GM10266 (cell line): ENCODE measurements at regions not wholly inside any gene's neighbourhood (a gene's known extent, or its start where the extent isn't known, plus 50 kb on each side); places are given as distances from the start of the nearest gene placed in this dataset.

Source experiments
- DNase-seq: peaks from one replicate; pipeline ENCODE4 v3.0.0; 2012; ENCODE audit errors: extremely low spot score
- CTCF ChIP-seq: IDR thresholded peaks from 2 replicates; pipeline ENCODE4 v1.5.1; 2012; ENCODE audit warnings: mild to moderate bottlenecking, low read depth; ENCODE audit not compliant: control insufficient read depth, insufficient read depth; ENCODE audit errors: missing control alignments

DNA sequence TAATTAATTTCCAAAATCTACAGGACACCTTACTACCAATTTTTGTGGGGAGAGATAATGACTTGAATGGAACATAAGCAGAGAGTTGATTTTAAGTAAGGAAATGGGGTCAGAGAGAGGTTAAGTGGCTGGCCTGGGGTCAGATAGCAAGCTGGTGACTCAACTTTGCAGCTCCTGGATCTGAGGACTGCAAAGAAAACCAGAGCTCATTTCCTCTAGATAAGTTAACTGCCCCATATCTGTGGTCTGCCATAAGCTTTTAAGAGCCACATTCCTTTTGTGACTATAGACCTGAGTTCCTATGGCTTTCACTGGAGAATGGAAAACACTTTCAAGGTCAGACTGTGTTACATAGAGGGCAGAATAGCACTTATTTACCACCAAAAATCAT, 201.2 kb upstream of the PRICKLE1 start:
- no peak for DNase-seq
- TF ChIP-seq CTCF = no peak

DNA sequence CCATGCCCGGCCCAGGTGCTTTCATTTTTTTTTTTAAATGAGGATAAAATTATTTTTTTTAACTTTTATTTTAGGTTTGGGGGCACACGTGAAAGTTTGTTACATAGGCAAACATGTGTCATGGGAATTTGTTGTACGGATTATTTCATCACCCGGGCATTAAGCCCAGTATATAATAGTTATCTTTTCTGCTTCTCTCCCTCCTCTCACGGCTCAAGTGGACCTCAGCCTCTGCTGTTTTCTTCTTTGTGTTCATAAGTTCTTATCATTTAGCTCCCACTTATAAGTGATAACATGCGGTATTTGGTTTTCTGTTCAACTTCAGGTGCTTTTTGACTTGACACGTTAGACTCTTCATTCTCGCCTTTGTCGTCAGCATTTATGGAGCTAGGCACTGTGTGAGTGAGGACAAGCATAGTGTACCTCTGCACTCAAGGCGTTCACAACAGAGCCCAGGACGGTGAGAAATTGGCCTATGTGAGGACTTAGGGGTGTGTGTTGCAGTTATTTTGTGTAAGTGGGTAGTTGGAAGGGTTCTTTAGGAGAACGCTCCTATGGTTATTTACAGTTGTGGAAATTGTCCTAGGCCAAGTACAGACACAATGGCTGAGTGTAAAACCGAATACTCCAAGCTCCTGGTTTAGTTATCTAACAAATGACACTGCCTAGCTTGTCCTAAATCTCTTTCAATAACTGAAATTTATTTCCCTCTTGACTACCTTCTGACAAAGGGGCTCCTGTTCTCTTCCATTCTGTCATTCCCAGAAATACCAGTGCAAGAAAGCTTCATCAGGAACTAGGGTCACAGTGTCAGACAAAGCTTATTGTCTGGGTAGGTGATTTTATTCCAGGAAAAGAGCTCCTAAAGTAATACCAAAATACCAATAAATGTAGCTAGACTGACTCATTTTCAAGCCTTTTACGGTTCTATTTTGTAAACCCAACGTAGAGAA, 200.5 kb upstream of the PRICKLE1 start:
- TF ChIP-seq CTCF = no peak
- DNase-seq = no peak

GRCh38 chr12:42786400-42787148, 197.0 kb upstream of the PRICKLE1 start:
- no peak for TF ChIP-seq CTCF
- no peak for DNase-seq

DNA sequence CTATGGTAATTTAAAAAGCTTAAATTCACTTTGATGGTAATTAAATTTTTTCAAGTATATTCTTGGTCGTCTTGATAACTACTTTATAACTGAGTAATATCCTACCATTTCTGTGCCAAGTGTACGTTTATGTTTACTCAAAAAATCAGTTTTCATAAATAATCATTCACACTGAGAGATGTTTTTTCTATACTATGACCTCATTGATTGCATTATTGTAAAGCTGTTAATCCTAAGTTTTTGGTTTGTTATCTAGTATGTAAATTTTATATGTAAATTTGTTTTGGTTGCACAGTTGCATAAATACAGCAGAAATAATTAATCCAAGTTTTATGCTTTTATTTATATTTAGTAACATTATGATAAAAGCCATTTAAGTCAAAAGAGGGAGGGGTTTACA, 196.4 kb upstream of the PRICKLE1 start:
- DNase-seq = no peak
- no peak for TF ChIP-seq CTCF

DNA sequence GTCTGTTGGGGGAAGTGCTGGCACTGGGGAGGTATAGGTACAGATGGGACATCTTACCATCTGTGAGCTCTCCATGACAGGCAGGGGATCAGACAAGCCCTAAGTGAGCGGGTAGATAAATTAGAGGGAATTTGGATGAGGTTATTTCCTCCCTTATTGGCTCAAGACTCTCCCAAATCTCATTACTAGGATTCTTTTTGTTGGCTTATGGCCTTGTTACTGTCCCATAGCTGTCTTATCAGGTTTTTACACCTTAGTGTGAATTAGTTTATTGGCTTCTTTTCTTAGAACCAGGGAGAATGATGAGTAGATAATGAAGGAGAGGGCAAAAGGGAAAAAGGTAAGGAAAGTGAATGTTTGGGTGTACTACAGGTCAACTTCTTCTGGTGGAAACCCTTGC, 191.1 kb upstream of the PRICKLE1 start:
- TF ChIP-seq CTCF = no peak
- no peak for DNase-seq

GRCh38 chr12:42779186-42779859, 189.8 kb upstream of the PRICKLE1 start:
- TF ChIP-seq CTCF = no peak
- DNase-seq = no peak

GRCh38 chr12:42776396-42776795, 186.8 kb upstream of the PRICKLE1 start:
- DNase-seq = no peak
- no peak for TF ChIP-seq CTCF
